Transverse colon (tissue), 4 donors: ENCODE measurements at regions not wholly inside any gene's neighbourhood (a gene's known extent, or its start where the extent isn't known, plus 50 kb on each side); places are given as distances from the start of the nearest gene placed in this dataset.

Experiments used
- EP300 ChIP-seq: sonication (generic); formaldehyde crosslinking; IDR thresholded peaks from one replicate; pipeline ENCODE4 v1.6.1; 2017; ENCODE audit warnings: antibody characterized with exemption, low read depth
- POLR2A ChIP-seq: fragments of 450-650 bp; IDR thresholded peaks from one replicate; pipeline ENCODE4 v1.6.1; 2016; ENCODE audit warnings: antibody characterized with exemption, mild to moderate bottlenecking, moderate library complexity
- POLR2AphosphoS5 ChIP-seq, 3 donors: sonication (generic); formaldehyde crosslinking; IDR thresholded peaks; one replicate each; pipeline ENCODE4 v1.6.1; 2016; ENCODE audit warnings: antibody characterized with exemption in 3 of 3
- TF ChIP-seq, protein P1 (sequence below), 5 experiments: fragments of 200-600 bp in 3 of 5; fragments of 450-650 bp in 2 of 5; sonication (generic) in 3 of 5; IDR thresholded peaks; 1 replicate in 2 of 5; 2 replicates in 3 of 5; pipeline ENCODE4 v1.5.1; 2016 to 2017; ENCODE audit warnings: antibody characterized with exemption in 5 of 5, inconsistent platforms in 3 of 5, mild to moderate bottlenecking in 2 of 5, moderate library complexity in 1 of 5

DNA sequence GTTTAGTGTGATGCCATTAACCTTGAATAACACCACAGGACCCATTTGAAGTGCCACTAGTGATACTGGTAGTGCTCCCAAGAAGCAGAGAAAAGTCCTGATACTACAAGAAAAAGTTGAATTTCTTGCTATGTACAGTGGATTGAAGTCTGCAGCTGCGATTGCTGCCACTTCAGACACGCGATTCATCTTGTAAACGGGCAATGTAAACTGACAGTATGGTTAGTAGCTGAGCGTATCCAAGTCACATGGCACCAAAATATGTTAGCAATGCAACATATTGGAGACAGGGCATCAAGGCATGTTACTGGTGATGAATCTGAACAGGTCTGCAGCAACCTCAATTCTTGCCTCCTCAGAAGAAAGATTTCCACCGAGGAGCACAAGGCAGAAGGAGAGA, 238.9 kb downstream of the HS3ST3B1 start:
- TF ChIP-seq, protein P1, sequence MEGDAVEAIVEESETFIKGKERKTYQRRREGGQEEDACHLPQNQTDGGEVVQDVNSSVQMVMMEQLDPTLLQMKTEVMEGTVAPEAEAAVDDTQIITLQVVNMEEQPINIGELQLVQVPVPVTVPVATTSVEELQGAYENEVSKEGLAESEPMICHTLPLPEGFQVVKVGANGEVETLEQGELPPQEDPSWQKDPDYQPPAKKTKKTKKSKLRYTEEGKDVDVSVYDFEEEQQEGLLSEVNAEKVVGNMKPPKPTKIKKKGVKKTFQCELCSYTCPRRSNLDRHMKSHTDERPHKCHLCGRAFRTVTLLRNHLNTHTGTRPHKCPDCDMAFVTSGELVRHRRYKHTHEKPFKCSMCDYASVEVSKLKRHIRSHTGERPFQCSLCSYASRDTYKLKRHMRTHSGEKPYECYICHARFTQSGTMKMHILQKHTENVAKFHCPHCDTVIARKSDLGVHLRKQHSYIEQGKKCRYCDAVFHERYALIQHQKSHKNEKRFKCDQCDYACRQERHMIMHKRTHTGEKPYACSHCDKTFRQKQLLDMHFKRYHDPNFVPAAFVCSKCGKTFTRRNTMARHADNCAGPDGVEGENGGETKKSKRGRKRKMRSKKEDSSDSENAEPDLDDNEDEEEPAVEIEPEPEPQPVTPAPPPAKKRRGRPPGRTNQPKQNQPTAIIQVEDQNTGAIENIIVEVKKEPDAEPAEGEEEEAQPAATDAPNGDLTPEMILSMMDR (IDR thresholded peaks at IDR 0.05), result no peak
- TF ChIP-seq POLR2A, result no peak
- no peak for TF ChIP-seq EP300
- TF ChIP-seq POLR2AphosphoS5 (IDR thresholded peaks at IDR 0.05), result no peak
